ENCODE measurements at regions not wholly inside any gene's neighbourhood (a gene's known extent, or its start where the extent isn't known, plus 50 kb on each side); places are given as distances from the start of the nearest gene placed in this dataset.

GRCh38 chr18:14941792-14942191 lies 193.8 kb downstream of the ANKRD30B start:
- Histone ChIP-seq H3K9me3 (no peaks in the 10 kb centered on the region), H3K27ac (peak overlapping the region; percentile 68 to 83 (median 75)), H3K4me3 (no peak overlapping the region), H3K36me3 (no peaks in the 10 kb centered on the region), H3K4me1 (peaks cover 0 to 32% (median 15%) of the 10 kb centered on the region in 4 donors), H3K27me3 (no peaks in the 10 kb centered on the region)
- in situ Hi-C loops (cut with MboI; ENCODE audit: low pct_ligation_motif_present in 1 of 4, low pct_unique_long_range_greater_than_20kb in 1 of 4, low sequenced_read_pairs in 3 of 4) (no loop called here), intact Hi-C loops (cut with DNase I; ENCODE audit: low total_unique reads) (no loop called here)
- WGBS, 2 donors (ENCODE audit: low coverage in 1 of 2): 24% methylated on average over 3 of the region's 3 CpGs; no CpG with 5 or more reads in 1 of the 2 donors
- DNase-seq: no peak
- TF ChIP-seq EP300 (IDR thresholded peaks at IDR 0.05; ENCODE audit: low read depth): no peak
- no peak for TF ChIP-seq POLR2AphosphoS5 (IDR thresholded peaks at IDR 0.05)
- TF ChIP-seq POLR2A (IDR thresholded peaks at IDR 0.05): no peak

GRCh38 chr18:14942275-14942674 lies 194.3 kb downstream of the ANKRD30B start:
- 82% methylated on average over 7 of the region's 7 CpGs; no CpG with 5 or more reads in 1 of the 2 donors for WGBS, 2 donors (ENCODE audit: low coverage in 1 of 2)
- TF ChIP-seq POLR2A (IDR thresholded peaks at IDR 0.05) (no peak), POLR2AphosphoS5 (IDR thresholded peaks at IDR 0.05) (no peak), EP300 (IDR thresholded peaks at IDR 0.05; ENCODE audit: low read depth) (no peak), CTCF (IDR thresholded peaks at IDR 0.05) (no peak)
- DNase-seq: no peak
- peaks cover 0 to 30% (median 10%) of the 10 kb centered on the region in 4 donors for H3K4me1 ChIP-seq
- H3K36me3 ChIP-seq: no peaks in the 10 kb centered on the region
- no peaks in the 10 kb centered on the region for H3K27me3 ChIP-seq
- no peaks in the 10 kb centered on the region for H3K9me3 ChIP-seq
- peak overlapping the region; percentile 68 to 83 (median 75) for H3K27ac ChIP-seq
- intact Hi-C loops (cut with DNase I; ENCODE audit: low total_unique reads): no loop called here
- in situ Hi-C loops (cut with MboI; ENCODE audit: low pct_ligation_motif_present in 1 of 4, low pct_unique_long_range_greater_than_20kb in 1 of 4, low sequenced_read_pairs in 3 of 4): no loop called here
- no peak overlapping the region for H3K4me3 ChIP-seq

- 86% methylated on average over 9 of the region's 9 CpGs; no CpG with 5 or more reads in 1 of the 2 donors for WGBS, 2 donors (ENCODE audit: low coverage in 1 of 2)
- H3K9me3 ChIP-seq: no peaks in the 10 kb centered on the region
- in situ Hi-C loops (cut with MboI; ENCODE audit: low pct_ligation_motif_present in 1 of 4, low pct_unique_long_range_greater_than_20kb in 1 of 4, low sequenced_read_pairs in 3 of 4): no loop called here
- no peaks in the 10 kb centered on the region for H3K27me3 ChIP-seq
- TF ChIP-seq POLR2A (IDR thresholded peaks at IDR 0.05): no peak
- no peak for TF ChIP-seq POLR2AphosphoS5 (IDR thresholded peaks at IDR 0.05)
- TF ChIP-seq EP300 (IDR thresholded peaks at IDR 0.05; ENCODE audit: low read depth): no peak
- TF ChIP-seq CTCF (IDR thresholded peaks at IDR 0.05): no peak
- H3K36me3 ChIP-seq: no peaks in the 10 kb centered on the region
- peaks cover 0 to 28% (median 10%) of the 10 kb centered on the region in 4 donors for H3K4me1 ChIP-seq
- intact Hi-C loops (cut with DNase I; ENCODE audit: low total_unique reads): no loop called here
- H3K4me3 ChIP-seq: no peak overlapping the region
- no peak overlapping the region for H3K27ac ChIP-seq
- no peak for DNase-seq
These were observed 195.5 kb downstream of the ANKRD30B start for GRCh38 chr18:14943486-14943885.

- H3K36me3 ChIP-seq: no peaks in the 10 kb centered on the region
- peaks cover 0 to 28% (median 10%) of the 10 kb centered on the region in 4 donors for H3K4me1 ChIP-seq
- no peaks in the 10 kb centered on the region for H3K27me3 ChIP-seq
- no peaks in the 10 kb centered on the region for H3K9me3 ChIP-seq
- in situ Hi-C loops (cut with MboI; ENCODE audit: low pct_ligation_motif_present in 1 of 4, low pct_unique_long_range_greater_than_20kb in 1 of 4, low sequenced_read_pairs in 3 of 4): no loop called here
- intact Hi-C loops (cut with DNase I; ENCODE audit: low total_unique reads): no loop called here
- no peak for DNase-seq
- no peak for TF ChIP-seq POLR2AphosphoS5 (IDR thresholded peaks at IDR 0.05)
- TF ChIP-seq POLR2A (IDR thresholded peaks at IDR 0.05): no peak
- 78 to 90% methylated on average over 3 to 15 of the region's 17 CpGs for WGBS, 2 donors (ENCODE audit: low coverage in 1 of 2)
- H3K4me3 ChIP-seq: no peak overlapping the region
- no peak overlapping the region for H3K27ac ChIP-seq
These were observed 196.1 kb downstream of the ANKRD30B start for GRCh38 chr18:14943967-14944636.

GRCh38 chr18:14944838-14945237 lies 196.9 kb downstream of the ANKRD30B start:
- no peaks in the 10 kb centered on the region for H3K27me3 ChIP-seq
- TF ChIP-seq CTCF (IDR thresholded peaks at IDR 0.05) (no peak), POLR2AphosphoS5 (IDR thresholded peaks at IDR 0.05) (no peak), POLR2A (IDR thresholded peaks at IDR 0.05) (no peak), EP300 (IDR thresholded peaks at IDR 0.05; ENCODE audit: low read depth) (no peak)
- intact Hi-C loops (cut with DNase I; ENCODE audit: low total_unique reads) (no loop called here), in situ Hi-C loops (cut with MboI; ENCODE audit: low pct_ligation_motif_present in 1 of 4, low pct_unique_long_range_greater_than_20kb in 1 of 4, low sequenced_read_pairs in 3 of 4) (no loop called here)
- 69% methylated on average over 7 of the region's 7 CpGs; no CpG with 5 or more reads in 1 of the 2 donors for WGBS, 2 donors (ENCODE audit: low coverage in 1 of 2)
- DNase-seq: no peak
- H3K9me3 ChIP-seq: no peaks in the 10 kb centered on the region
- H3K4me1 ChIP-seq: peaks cover 0 to 28% (median 10%) of the 10 kb centered on the region in 4 donors
- no peak overlapping the region for H3K4me3 ChIP-seq
- H3K27ac ChIP-seq: no peak overlapping the region
- H3K36me3 ChIP-seq: no peaks in the 10 kb centered on the region
